ENCODE measurements at regions not wholly inside any gene's neighbourhood (a gene's known extent, or its start where the extent isn't known, plus 50 kb on each side); places are given as distances from the start of the nearest gene placed in this dataset.

GRCh38 chr18:26740396-26740795 is 125.1 kb downstream of the AQP4 start:
- TF ChIP-seq CTCF (IDR thresholded peaks at IDR 0.05) (no peak), POLR2A (IDR thresholded peaks at IDR 0.05) (no peak), EP300 (IDR thresholded peaks at IDR 0.05) (no peak)
